ENCODE measurements at regions not wholly inside any gene's neighbourhood (a gene's known extent, or its start where the extent isn't known, plus 50 kb on each side); places are given as distances from the start of the nearest gene placed in this dataset.

DNA sequence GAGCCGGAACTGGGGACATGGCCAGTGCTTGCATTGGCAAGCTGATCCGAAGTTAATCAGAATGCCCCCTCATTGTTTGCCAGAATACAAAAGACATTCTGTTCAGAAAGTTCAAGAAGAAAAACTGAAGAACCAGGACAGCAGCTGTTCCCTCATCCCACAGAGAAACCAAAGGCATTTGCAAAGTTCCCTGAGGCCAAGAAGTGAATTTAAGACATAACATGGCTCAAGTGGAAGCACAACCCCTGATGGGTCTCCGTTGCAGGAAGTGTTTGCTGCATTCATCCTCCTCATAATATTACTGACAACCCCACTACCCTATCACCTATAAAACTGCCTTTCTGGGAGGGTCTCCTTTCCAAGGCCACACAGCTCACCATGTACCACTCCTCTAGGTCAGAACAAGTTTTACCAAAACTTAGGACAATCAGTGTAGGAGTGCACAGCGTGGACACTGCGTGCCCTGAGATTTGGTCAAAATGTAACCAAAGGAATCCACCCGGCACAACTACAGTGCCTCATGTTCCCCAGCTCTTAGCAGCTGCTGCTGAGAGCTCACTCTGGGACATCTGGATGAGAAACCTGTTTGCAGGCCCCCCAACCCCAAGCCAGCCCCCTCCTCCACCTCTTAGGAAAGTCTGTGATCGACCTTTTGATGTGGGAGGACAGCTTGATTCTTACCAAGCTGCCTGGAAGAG, 101.6 kb upstream of the AKIP1 start:
- Histone ChIP-seq H3K9me2 (ENCODE audit: insufficient read depth, low read length) (no peaks in the 10 kb centered on the region), H3K79me2 (ENCODE audit: insufficient read depth, low read depth, low read length) (no peaks in the 10 kb centered on the region), H3K27ac (ENCODE audit: low read depth, low read length, poor library complexity, severe bottlenecking) (no peak overlapping the region), H3K4me2 (ENCODE audit: low read length) (no peak overlapping the region), H4K20me1 (ENCODE audit: insufficient read depth, low read length) (no peaks in the 10 kb centered on the region), H3K4me1 (ENCODE audit: insufficient read depth, low read length, poor library complexity, severe bottlenecking) (peaks cover 9% of the 10 kb centered on the region), H3K36me3 (ENCODE audit: insufficient read depth, low read length) (no peaks in the 10 kb centered on the region), H3K9me3 (ENCODE audit: low read length) (no peaks in the 10 kb centered on the region), H2AFZ (ENCODE audit: low read length) (no peak overlapping the region), H3K4me3 (ENCODE audit: low read depth, low read length, poor library complexity, severe bottlenecking) (no peak overlapping the region)
- BruUV-seq (replicated peaks) = no TSS peak
- intact Hi-C loops (cut with micrococcal nuclease; ENCODE audit: unreplicated experiment) = no loop called here
- DNase-seq (ENCODE audit: low spot score) = no peak
- no peak for TF ChIP-seq EZH2phosphoT487 (IDR thresholded peaks at IDR 0.05; ENCODE audit: borderline replicate concordance, low read depth, low read length)
- TF ChIP-seq, protein P1, sequence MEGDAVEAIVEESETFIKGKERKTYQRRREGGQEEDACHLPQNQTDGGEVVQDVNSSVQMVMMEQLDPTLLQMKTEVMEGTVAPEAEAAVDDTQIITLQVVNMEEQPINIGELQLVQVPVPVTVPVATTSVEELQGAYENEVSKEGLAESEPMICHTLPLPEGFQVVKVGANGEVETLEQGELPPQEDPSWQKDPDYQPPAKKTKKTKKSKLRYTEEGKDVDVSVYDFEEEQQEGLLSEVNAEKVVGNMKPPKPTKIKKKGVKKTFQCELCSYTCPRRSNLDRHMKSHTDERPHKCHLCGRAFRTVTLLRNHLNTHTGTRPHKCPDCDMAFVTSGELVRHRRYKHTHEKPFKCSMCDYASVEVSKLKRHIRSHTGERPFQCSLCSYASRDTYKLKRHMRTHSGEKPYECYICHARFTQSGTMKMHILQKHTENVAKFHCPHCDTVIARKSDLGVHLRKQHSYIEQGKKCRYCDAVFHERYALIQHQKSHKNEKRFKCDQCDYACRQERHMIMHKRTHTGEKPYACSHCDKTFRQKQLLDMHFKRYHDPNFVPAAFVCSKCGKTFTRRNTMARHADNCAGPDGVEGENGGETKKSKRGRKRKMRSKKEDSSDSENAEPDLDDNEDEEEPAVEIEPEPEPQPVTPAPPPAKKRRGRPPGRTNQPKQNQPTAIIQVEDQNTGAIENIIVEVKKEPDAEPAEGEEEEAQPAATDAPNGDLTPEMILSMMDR (conservative IDR thresholded peaks at IDR 0.05; ENCODE audit: low read length) = no peak
- ChIA-PET POLR2A (interaction anchor here (0.9 to 1.4 kb wide), 2 partner anchors 9 to 20 kb away, joined by 3 to 6 read pairs; no protein-coding TSS in a partner anchor), CTCF (ENCODE audit: unreplicated experiment) (no interaction called here)

DNA sequence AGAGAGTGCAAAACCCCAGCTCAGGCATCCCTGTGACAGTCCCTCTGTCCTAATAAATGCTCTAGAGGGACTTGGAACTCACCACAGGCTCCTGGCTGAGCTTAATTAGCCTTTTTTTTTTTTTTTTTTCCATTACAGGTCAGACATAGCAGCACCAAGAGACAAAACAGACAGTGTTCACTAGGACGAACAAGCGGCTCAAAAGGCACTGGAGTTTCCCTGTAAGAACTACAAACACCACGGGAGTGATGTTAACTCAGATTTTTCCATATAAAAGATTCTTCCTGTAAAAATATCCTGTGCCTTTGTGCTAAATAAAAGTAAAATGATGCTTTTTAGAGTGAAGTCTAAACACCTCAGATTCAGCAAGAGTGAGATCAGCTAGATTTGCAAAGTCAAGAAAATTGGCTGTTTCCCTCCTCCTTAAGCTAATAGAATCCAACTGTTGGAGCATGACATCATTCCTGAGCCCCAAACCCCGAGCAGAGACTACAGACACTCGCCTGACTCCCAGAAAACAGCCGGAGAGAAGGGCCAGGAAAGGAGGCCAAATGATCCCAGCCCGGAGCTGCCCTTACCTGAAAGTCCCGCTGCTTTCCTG, 101.0 kb upstream of the AKIP1 start:
- no peak overlapping the region for H3K4me3 ChIP-seq (ENCODE audit: low read depth, low read length, poor library complexity, severe bottlenecking)
- H3K79me2 ChIP-seq (ENCODE audit: insufficient read depth, low read depth, low read length) = no peaks in the 10 kb centered on the region
- H3K9me3 ChIP-seq (ENCODE audit: low read length) = no peaks in the 10 kb centered on the region
- H3K4me2 ChIP-seq (ENCODE audit: low read length) = no peak overlapping the region
- peaks cover 12% of the 10 kb centered on the region for H3K4me1 ChIP-seq (ENCODE audit: insufficient read depth, low read length, poor library complexity, severe bottlenecking)
- intact Hi-C loops (cut with micrococcal nuclease; ENCODE audit: unreplicated experiment) = loop anchor here (10.0 kb wide), 1 partner anchor 235 kb away; no protein-coding TSS in a partner anchor
- no peaks in the 10 kb centered on the region for H4K20me1 ChIP-seq (ENCODE audit: insufficient read depth, low read length)
- BruUV-seq (replicated peaks) = no TSS peak
- no peak for DNase-seq (ENCODE audit: low spot score)
- TF ChIP-seq, protein P1 (conservative IDR thresholded peaks at IDR 0.05; ENCODE audit: low read length) = no peak
- no peak for TF ChIP-seq EZH2phosphoT487 (IDR thresholded peaks at IDR 0.05; ENCODE audit: borderline replicate concordance, low read depth, low read length)
- ChIA-PET CTCF (ENCODE audit: unreplicated experiment) (no interaction called here), POLR2A (interaction anchor here (0.7 to 1.4 kb wide), 4 partner anchors 8 to 422 kb away, joined by 3 to 6 read pairs (median 3); no protein-coding TSS in a partner anchor)
- no peaks in the 10 kb centered on the region for H3K9me2 ChIP-seq (ENCODE audit: insufficient read depth, low read length)
- no peak overlapping the region for H3K27ac ChIP-seq (ENCODE audit: low read depth, low read length, poor library complexity, severe bottlenecking)
- no peaks in the 10 kb centered on the region for H3K36me3 ChIP-seq (ENCODE audit: insufficient read depth, low read length)
- H2AFZ ChIP-seq (ENCODE audit: low read length) = no peak overlapping the region

Data from OCI-LY7 (cell line).